Osteocyte (in vitro differentiated cells): ENCODE measurements at regions not wholly inside any gene's neighbourhood (a gene's known extent, or its start where the extent isn't known, plus 50 kb on each side); places are given as distances from the start of the nearest gene placed in this dataset.

ENCODE experiments used
- DNase-seq: peaks from one replicate; pipeline ENCODE4 v3.0.0; 2021; ENCODE audit warnings: mixed read lengths; ENCODE audit not compliant: unreplicated experiment; ENCODE audit errors: extremely low spot score
- H3K27ac Mint-ChIP-seq: one replicate; pipeline ENCODE4 v1.8.0; 2021; ENCODE audit warnings: mild to moderate bottlenecking, mixed read lengths; ENCODE audit not compliant: unreplicated experiment
- H3K27me3 Mint-ChIP-seq: one replicate; pipeline ENCODE4 v1.8.0; 2021; ENCODE audit warnings: mixed read lengths; ENCODE audit not compliant: unreplicated experiment
- H3K36me3 Mint-ChIP-seq: one replicate; pipeline ENCODE4 v1.8.0; 2021; ENCODE audit warnings: mixed read lengths; ENCODE audit not compliant: unreplicated experiment
- H3K4me1 Mint-ChIP-seq: one replicate; pipeline ENCODE4 v1.8.0; 2021; ENCODE audit warnings: mixed read lengths; ENCODE audit not compliant: unreplicated experiment
- H3K4me3 Mint-ChIP-seq: one replicate; pipeline ENCODE4 v1.8.0; 2021; ENCODE audit warnings: mild to moderate bottlenecking, moderate library complexity, mixed read lengths; ENCODE audit not compliant: unreplicated experiment
- H3K9me3 Mint-ChIP-seq: one replicate; pipeline ENCODE4 v1.8.0; 2021; ENCODE audit warnings: mixed read lengths; ENCODE audit not compliant: unreplicated experiment
- TF ChIP-seq, protein P1 (sequence below): fragments of 200-600 bp; sonication (generic); IDR thresholded peaks from 2 replicates; pipeline ENCODE4 v1.5.0; 2021; ENCODE audit warnings: antibody characterized with exemption, mild to moderate bottlenecking, moderate library complexity

DNA sequence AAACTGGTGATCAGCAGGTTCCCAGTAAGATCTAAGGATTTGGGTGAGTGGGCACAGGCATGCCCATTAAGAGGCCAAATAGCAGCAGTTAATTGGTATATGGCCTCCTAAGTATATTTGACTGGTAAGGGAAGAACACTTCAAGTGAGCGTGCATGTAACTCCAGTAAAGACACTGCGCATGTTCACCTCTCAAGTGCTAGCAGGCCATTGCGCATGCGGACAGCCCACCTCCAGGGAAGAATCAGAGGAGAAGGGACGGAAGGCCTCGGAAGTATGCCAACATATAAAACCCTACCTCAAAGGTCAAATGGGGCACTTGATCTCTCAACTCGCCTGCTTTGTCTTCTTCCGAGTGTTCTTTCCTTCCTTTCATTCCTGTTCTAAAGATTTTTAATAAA lies 118.0 kb downstream of the ARL5B start:
- DNase-seq = no peak
- Mint-ChIP-seq H3K4me3 (no peak overlapping the region), H3K4me1 (no peaks in the 10 kb centered on the region), H3K36me3 (no peaks in the 10 kb centered on the region), H3K9me3 (peaks cover 11% of the 10 kb centered on the region), H3K27ac (no peak overlapping the region), H3K27me3 (no peaks in the 10 kb centered on the region)
- TF ChIP-seq, protein P1, sequence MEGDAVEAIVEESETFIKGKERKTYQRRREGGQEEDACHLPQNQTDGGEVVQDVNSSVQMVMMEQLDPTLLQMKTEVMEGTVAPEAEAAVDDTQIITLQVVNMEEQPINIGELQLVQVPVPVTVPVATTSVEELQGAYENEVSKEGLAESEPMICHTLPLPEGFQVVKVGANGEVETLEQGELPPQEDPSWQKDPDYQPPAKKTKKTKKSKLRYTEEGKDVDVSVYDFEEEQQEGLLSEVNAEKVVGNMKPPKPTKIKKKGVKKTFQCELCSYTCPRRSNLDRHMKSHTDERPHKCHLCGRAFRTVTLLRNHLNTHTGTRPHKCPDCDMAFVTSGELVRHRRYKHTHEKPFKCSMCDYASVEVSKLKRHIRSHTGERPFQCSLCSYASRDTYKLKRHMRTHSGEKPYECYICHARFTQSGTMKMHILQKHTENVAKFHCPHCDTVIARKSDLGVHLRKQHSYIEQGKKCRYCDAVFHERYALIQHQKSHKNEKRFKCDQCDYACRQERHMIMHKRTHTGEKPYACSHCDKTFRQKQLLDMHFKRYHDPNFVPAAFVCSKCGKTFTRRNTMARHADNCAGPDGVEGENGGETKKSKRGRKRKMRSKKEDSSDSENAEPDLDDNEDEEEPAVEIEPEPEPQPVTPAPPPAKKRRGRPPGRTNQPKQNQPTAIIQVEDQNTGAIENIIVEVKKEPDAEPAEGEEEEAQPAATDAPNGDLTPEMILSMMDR = no peak

DNA sequence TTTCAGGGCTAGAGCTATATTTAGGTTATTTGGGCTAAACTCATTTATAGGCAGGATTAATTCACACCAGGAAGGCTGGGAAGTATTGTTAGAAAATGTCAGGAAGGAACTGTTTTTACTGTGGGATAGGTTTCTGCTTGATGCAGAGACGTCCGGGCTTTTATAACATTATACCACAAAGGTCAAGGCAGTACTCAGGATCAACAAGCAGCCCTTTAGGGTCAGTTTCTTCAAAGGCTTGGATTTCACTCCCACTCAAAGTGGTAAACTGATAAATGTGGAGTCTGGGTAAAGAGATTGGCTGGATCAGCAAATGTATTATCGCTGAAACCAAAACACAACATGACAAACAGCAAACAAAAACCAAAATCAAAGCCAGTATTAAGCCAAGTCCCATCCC lies 127.2 kb downstream of the ARL5B start:
- no peaks in the 10 kb centered on the region for H3K36me3 Mint-ChIP-seq
- TF ChIP-seq, protein P1 = no peak
- no peak for DNase-seq
- no peak overlapping the region for H3K4me3 Mint-ChIP-seq
- H3K9me3 Mint-ChIP-seq = peaks cover 28% of the 10 kb centered on the region
- no peaks in the 10 kb centered on the region for H3K27me3 Mint-ChIP-seq
- no peak overlapping the region for H3K27ac Mint-ChIP-seq
- no peaks in the 10 kb centered on the region for H3K4me1 Mint-ChIP-seq

DNA sequence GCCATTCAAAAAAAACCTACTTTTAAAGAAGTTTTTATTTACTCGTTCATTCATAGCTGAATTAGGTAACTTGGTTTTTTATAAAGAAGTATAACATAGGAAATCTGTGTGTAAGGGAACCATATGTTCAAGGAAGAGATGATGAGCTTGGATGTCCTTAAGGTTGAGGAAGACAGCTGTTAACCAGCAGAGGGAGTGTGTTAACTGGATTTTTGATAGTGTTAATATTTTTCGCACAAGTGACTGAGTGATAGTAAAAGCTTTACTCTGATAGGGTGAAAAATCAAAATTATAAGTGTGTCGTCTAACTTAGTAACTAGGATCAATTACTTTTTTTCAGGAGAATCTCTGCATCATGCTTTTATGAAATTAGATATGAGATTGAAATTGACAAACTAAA lies 134.7 kb downstream of the ARL5B start:
- peaks cover 32% of the 10 kb centered on the region for H3K9me3 Mint-ChIP-seq
- H3K27ac Mint-ChIP-seq = no peak overlapping the region
- H3K4me1 Mint-ChIP-seq = no peaks in the 10 kb centered on the region
- no peak for DNase-seq
- H3K27me3 Mint-ChIP-seq = no peaks in the 10 kb centered on the region
- TF ChIP-seq, protein P1 = peak; percentile 21
- H3K4me3 Mint-ChIP-seq = no peak overlapping the region
- H3K36me3 Mint-ChIP-seq = no peaks in the 10 kb centered on the region

GRCh38 chr10:18795549-18795948 lies 136.3 kb downstream of the ARL5B start:
- H3K36me3 Mint-ChIP-seq = no peaks in the 10 kb centered on the region
- no peak for DNase-seq
- TF ChIP-seq, protein P1 = no peak
- no peaks in the 10 kb centered on the region for H3K27me3 Mint-ChIP-seq
- H3K4me1 Mint-ChIP-seq = no peaks in the 10 kb centered on the region
- no peak overlapping the region for H3K27ac Mint-ChIP-seq
- no peak overlapping the region for H3K4me3 Mint-ChIP-seq
- H3K9me3 Mint-ChIP-seq = peaks cover 27% of the 10 kb centered on the region

- no peaks in the 10 kb centered on the region for H3K4me1 Mint-ChIP-seq
- H3K4me3 Mint-ChIP-seq = no peak overlapping the region
- H3K27ac Mint-ChIP-seq = no peak overlapping the region
- H3K9me3 Mint-ChIP-seq = peaks cover 27% of the 10 kb centered on the region
- DNase-seq = no peak
- H3K36me3 Mint-ChIP-seq = no peaks in the 10 kb centered on the region
- TF ChIP-seq, protein P1 = no peak
- no peaks in the 10 kb centered on the region for H3K27me3 Mint-ChIP-seq
Measured at GRCh38 chr10:18797286-18797685, 138.1 kb downstream of the ARL5B start.
